ENCODE measurements at regions not wholly inside any gene's neighbourhood (a gene's known extent, or its start where the extent isn't known, plus 50 kb on each side); places are given as distances from the start of the nearest gene placed in this dataset.

GRCh38 chr12:40499856-40500255 is 192.4 kb upstream of the CNTN1 start:
- POLR2A ChIA-PET (ENCODE audit: unreplicated experiment) = no interaction called here
- intact Hi-C loops (cut with micrococcal nuclease; ENCODE audit: unreplicated experiment) = no loop called here

GRCh38 chr12:40502322-40502721 is 189.9 kb upstream of the CNTN1 start:
- no peaks in the 10 kb centered on the region for H3F3A ChIP-seq (ENCODE audit: insufficient read depth, low read depth)
- H2AFZ ChIP-seq = no peak overlapping the region
- no TSS peak for BruUV-seq (replicated peaks)
- no peaks in the 10 kb centered on the region; the same call in 1 of the 2 replicates for H3K9me3 ChIP-seq (ENCODE audit: insufficient read depth, low read depth)
- TF ChIP-seq EZH2 (IDR thresholded peaks at IDR 0.05; ENCODE audit: low read depth) (no peak), CTCF (conservative IDR thresholded peaks at IDR 0.05) (no peak)
- no peak overlapping the region for H3K4me3 ChIP-seq
- no peaks in the 10 kb centered on the region for H3K36me3 ChIP-seq (ENCODE audit: low read depth)
- H3K79me2 ChIP-seq (ENCODE audit: low read depth) = no peaks in the 10 kb centered on the region
- H4K20me1 ChIP-seq (ENCODE audit: insufficient read depth) = no peaks in the 10 kb centered on the region
- POLR2A ChIA-PET (ENCODE audit: unreplicated experiment) = no interaction called here
- no peak for DNase-seq
- CTCF ChIA-PET = no interaction called here
- no peaks in the 10 kb centered on the region for H3K27me3 ChIP-seq (ENCODE audit: insufficient read depth, low read depth)
- H3K27ac ChIP-seq = no peak overlapping the region
- H3K4me1 ChIP-seq (replicated peaks; ENCODE audit: insufficient read depth) = no peaks in the 10 kb centered on the region
- intact Hi-C loops (cut with micrococcal nuclease; ENCODE audit: unreplicated experiment) = no loop called here
- H3K4me2 ChIP-seq = no peak overlapping the region
- no peaks in the 10 kb centered on the region for H3K9me2 ChIP-seq (ENCODE audit: insufficient read depth)

More at GRCh38 chr12:40499856-40500255, 192.4 kb upstream of the CNTN1 start:
- Histone ChIP-seq H3K27ac (no peak overlapping the region), H3F3A (ENCODE audit: insufficient read depth, low read depth) (no peaks in the 10 kb centered on the region), H4K20me1 (ENCODE audit: insufficient read depth) (no peaks in the 10 kb centered on the region), H3K9me3 (ENCODE audit: insufficient read depth, low read depth) (no peaks in the 10 kb centered on the region; the same call in 1 of the 2 replicates), H3K36me3 (ENCODE audit: low read depth) (no peaks in the 10 kb centered on the region), H3K27me3 (ENCODE audit: insufficient read depth, low read depth) (no peaks in the 10 kb centered on the region), H3K79me2 (ENCODE audit: low read depth) (no peaks in the 10 kb centered on the region), H3K4me3 (no peak overlapping the region), H3K4me2 (no peak overlapping the region), H2AFZ (no peak overlapping the region), H3K4me1 (replicated peaks; ENCODE audit: insufficient read depth) (no peaks in the 10 kb centered on the region), H3K9me2 (ENCODE audit: insufficient read depth) (no peaks in the 10 kb centered on the region)
- DNase-seq = no peak
- TF ChIP-seq EZH2 (IDR thresholded peaks at IDR 0.05; ENCODE audit: low read depth) = no peak
- no peak for TF ChIP-seq CTCF (conservative IDR thresholded peaks at IDR 0.05)
- BruUV-seq (replicated peaks) = no TSS peak
- CTCF ChIA-PET = no interaction called here

GRCh38 chr12:40505327-40505726 is 186.9 kb upstream of the CNTN1 start:
- Histone ChIP-seq H3K9me2 (ENCODE audit: insufficient read depth) (no peaks in the 10 kb centered on the region), H3K4me2 (no peak overlapping the region), H2AFZ (no peak overlapping the region), H3K27me3 (ENCODE audit: insufficient read depth, low read depth) (no peaks in the 10 kb centered on the region), H3K9me3 (ENCODE audit: insufficient read depth, low read depth) (no peaks in the 10 kb centered on the region; the same call in 1 of the 2 replicates), H3K4me1 (replicated peaks; ENCODE audit: insufficient read depth) (no peaks in the 10 kb centered on the region), H4K20me1 (ENCODE audit: insufficient read depth) (no peaks in the 10 kb centered on the region), H3F3A (ENCODE audit: insufficient read depth, low read depth) (no peaks in the 10 kb centered on the region), H3K4me3 (no peak overlapping the region), H3K27ac (no peak overlapping the region), H3K36me3 (ENCODE audit: low read depth) (no peaks in the 10 kb centered on the region), H3K79me2 (ENCODE audit: low read depth) (no peaks in the 10 kb centered on the region)
- BruUV-seq (replicated peaks) = no TSS peak
- POLR2A ChIA-PET (ENCODE audit: unreplicated experiment) = no interaction called here
- DNase-seq = no peak
- TF ChIP-seq CTCF (conservative IDR thresholded peaks at IDR 0.05) (no peak), EZH2 (IDR thresholded peaks at IDR 0.05; ENCODE audit: low read depth) (no peak)
- CTCF ChIA-PET = no interaction called here
- intact Hi-C loops (cut with micrococcal nuclease; ENCODE audit: unreplicated experiment) = no loop called here
